ENCODE measurements at regions not wholly inside any gene's neighbourhood (a gene's known extent, or its start where the extent isn't known, plus 50 kb on each side); places are given as distances from the start of the nearest gene placed in this dataset.
"Not testable (repeated sequence)": the region's sequence is repeated elsewhere in the genome, so short reads cannot be mapped to it uniquely, and the experiment has no call there.

DNA sequence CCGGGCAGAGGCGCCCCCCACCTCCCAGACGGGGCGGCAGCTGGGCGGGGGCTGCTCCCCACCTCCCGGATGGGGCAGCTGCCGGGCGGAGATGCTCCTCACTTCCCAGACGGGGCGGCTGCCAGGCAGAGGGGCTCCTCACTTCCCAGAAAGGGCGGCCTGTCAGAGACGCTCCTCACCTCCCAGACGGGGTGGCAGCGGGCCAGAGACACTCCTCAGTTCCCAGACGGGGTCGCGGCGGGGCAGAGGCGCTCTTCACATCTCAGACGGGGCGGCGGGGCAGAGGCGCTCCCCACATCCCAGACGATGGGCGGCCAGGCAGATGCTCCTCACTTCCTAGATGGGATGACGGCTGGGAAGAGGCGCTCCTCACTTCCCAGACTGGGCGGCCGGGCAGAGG is 1337.9 kb downstream of the BRINP3 start:
- TF ChIP-seq POLR2AphosphoS5, POLR2A (IDR thresholded peaks at IDR 0.05; ENCODE audit: low read depth, low read length): not testable (repeated sequence)

Measured in GM12892 (cell line).